Body of pancreas (tissue), 4 donors: ENCODE measurements at regions not wholly inside any gene's neighbourhood (a gene's known extent, or its start where the extent isn't known, plus 50 kb on each side); places are given as distances from the start of the nearest gene placed in this dataset.
"Not testable (repeated sequence)": the region's sequence is repeated elsewhere in the genome, so short reads cannot be mapped to it uniquely, and the experiment has no call there.

Source experiments
- CTCF ChIP-seq, 7 experiments: fragments of 450-650 bp in 4 of 7; fragments of 200-600 bp in 3 of 7; sonication (generic) in 3 of 7; IDR thresholded peaks; one replicate each; pipeline ENCODE4 v1.5.1; 2016 to 2019; ENCODE audit warnings: antibody characterized with exemption in 7 of 7
- POLR2A ChIP-seq, 3 donors: fragments of 450-650 bp; IDR thresholded peaks; one replicate each; pipeline ENCODE4 v1.6.1; 2016; ENCODE audit warnings: antibody characterized with exemption in 3 of 3, mild to moderate bottlenecking in 2 of 3

GRCh38 chr6:167239470-167239869 is 51.6 kb upstream of the UNC93A start:
- not testable (repeated sequence) for TF ChIP-seq CTCF, POLR2A (IDR thresholded peaks at IDR 0.05)
